H1 (cell line): ENCODE measurements at regions not wholly inside any gene's neighbourhood (a gene's known extent, or its start where the extent isn't known, plus 50 kb on each side); places are given as distances from the start of the nearest gene placed in this dataset.

Source experiments
- CTCF ChIA-PET: fragments of 300-600 bp; sonication (Branson Sonifier 250); formaldehyde crosslinking; loops from one replicate; lab custom pipeline; 2021; ENCODE audit not compliant: partially characterized antibody; lab: Charles Lee
- POLR2A ChIA-PET: fragments of 300-600 bp; sonication (Branson Sonifier 250); formaldehyde crosslinking; loops from one replicate; lab custom pipeline; 2021; ENCODE audit warnings: inconsistent platforms; ENCODE audit not compliant: partially characterized antibody; lab: Charles Lee
- DNase-seq, 2 experiments: peaks; one replicate each; pipeline versions ENCODE4 v3.0.0 to v3.0.0-alpha.2; 2010 to 2022; ENCODE audit warnings: low spot score in 2 of 2, low read depth in 1 of 2, mixed read lengths in 1 of 2
- FAIRE-seq: peaks from 2 replicates; lab custom pipeline; 2011; peaks lifted over from hg19 to GRCh38; lab: Jason Lieb, UNC
- H2AFZ ChIP-seq: 2 replicates; pipeline ENCODE4 v1.8.1; 2012; ENCODE audit warnings: low read length, inconsistent platforms
- H2AK5ac ChIP-seq: 2 replicates; pipeline ENCODE4 v1.6.1; 2013; ENCODE audit warnings: low read depth, low read length
- H2BK120ac ChIP-seq: replicated peaks from 2 replicates; pipeline ENCODE3; 2013; ENCODE audit warnings: low read depth, low read length, inconsistent platforms
- H2BK12ac ChIP-seq: 2 replicates; pipeline ENCODE4 v1.6.1; 2013; ENCODE audit warnings: low read depth, low read length
- H2BK15ac ChIP-seq: 2 replicates; pipeline ENCODE4 v1.6.1; 2013; ENCODE audit warnings: low read length
- H2BK20ac ChIP-seq: 2 replicates; pipeline ENCODE4 v1.6.1; 2013; ENCODE audit warnings: low read length
- H2BK5ac ChIP-seq: 2 replicates; pipeline ENCODE4 v1.6.1; 2013; ENCODE audit warnings: low read depth, low read length
- H3K14ac ChIP-seq: 2 replicates; pipeline ENCODE4 v1.6.1; 2013; ENCODE audit warnings: inconsistent platforms; ENCODE audit not compliant: insufficient read length
- H3K18ac ChIP-seq: 2 replicates; pipeline ENCODE4 v1.6.1; 2013; ENCODE audit warnings: low read length; ENCODE audit errors: extremely low read depth
- H3K23ac ChIP-seq: 2 replicates; pipeline ENCODE4 v1.6.1; 2013; ENCODE audit warnings: inconsistent platforms; ENCODE audit not compliant: insufficient read length
- H3K23me2 ChIP-seq: 2 replicates; pipeline ENCODE4 v1.6.1; 2013; ENCODE audit warnings: low read depth, low read length
- H3K27ac ChIP-seq: 2 replicates; pipeline ENCODE4 v1.6.1; 2011; ENCODE audit warnings: low read depth, low read length, inconsistent platforms
- H3K27me3 ChIP-seq, 4 experiments: replicated peaks in 1 of 4; 1 replicate in 1 of 4; 2 replicates in 3 of 4; pipeline versions ENCODE4 v1.6.1 to v1.8.1; 2011 to 2013; ENCODE audit warnings: low read length in 3 of 4, mild to moderate bottlenecking in 3 of 4, inconsistent platforms in 2 of 4, mixed read lengths in 2 of 4, moderate library complexity in 1 of 4; ENCODE audit not compliant: control insufficient read depth in 3 of 4, insufficient read depth in 3 of 4; ENCODE audit errors: extremely low read depth in 1 of 4
- H3K36me3 ChIP-seq, 4 experiments: 2 replicates each; pipeline versions ENCODE4 v1.6.1 to v1.8.1; 2011 to 2013; ENCODE audit warnings: mild to moderate bottlenecking in 4 of 4, low read length in 3 of 4, moderate library complexity in 2 of 4, control low read depth in 1 of 4, inconsistent platforms in 1 of 4; ENCODE audit not compliant: insufficient read depth in 4 of 4, control insufficient read depth in 2 of 4
- H3K4ac ChIP-seq: replicated peaks from 2 replicates; pipeline ENCODE3; 2013; ENCODE audit warnings: low read length, low read depth, mixed read lengths, inconsistent platforms; ENCODE audit not compliant: insufficient read length
- H3K4me1 ChIP-seq, 4 experiments: replicated peaks in 1 of 4; 1 replicate in 1 of 4; 2 replicates in 3 of 4; pipeline versions ENCODE4 v1.6.1 to v1.8.1; 2011 to 2013; ENCODE audit warnings: low read length in 3 of 4, inconsistent platforms in 2 of 4, mixed read lengths in 1 of 4; ENCODE audit not compliant: insufficient read depth in 4 of 4, control insufficient read depth in 3 of 4
- H3K4me2 ChIP-seq, 2 experiments: 2 replicates each; pipeline versions ENCODE4 v1.6.1 to v1.8.1; 2011 to 2013; ENCODE audit warnings: low read depth in 2 of 2, low read length in 2 of 2, control low read depth in 1 of 2, inconsistent platforms in 1 of 2, mild to moderate bottlenecking in 1 of 2; ENCODE audit not compliant: insufficient read depth in 1 of 2
- H3K4me3 ChIP-seq, 4 experiments: fragments of 200-600, 300-600 bp in 1 of 4; sonication (generic), shearing (Covaris generic), sonication (Bioruptor Twin) in 1 of 4; 2 replicates each; pipeline versions ENCODE4 v1.5.1 to v1.8.1; 2011 to 2016; ENCODE audit warnings: low read length in 4 of 4, low read depth in 3 of 4, control low read depth in 2 of 4, inconsistent platforms in 2 of 4, mild to moderate bottlenecking in 2 of 4, mixed read lengths in 1 of 4, moderate library complexity in 1 of 4; ENCODE audit not compliant: insufficient read depth in 2 of 4; ENCODE audit errors: extremely low read depth in 1 of 4
- H3K56ac ChIP-seq: replicated peaks from 2 replicates; pipeline ENCODE3; 2013; ENCODE audit warnings: low read depth, mild to moderate bottlenecking, mixed read lengths, low read length, inconsistent platforms; ENCODE audit not compliant: insufficient read length
- H3K79me1 ChIP-seq: 2 replicates; pipeline ENCODE4 v1.6.1; 2013; ENCODE audit warnings: low read depth, low read length, control low read depth
- H3K79me2 ChIP-seq, 2 experiments: 2 replicates each; pipeline versions ENCODE4 v1.6.1 to v1.8.1; 2012 to 2013; ENCODE audit warnings: low read length in 2 of 2, mild to moderate bottlenecking in 2 of 2, inconsistent platforms in 1 of 2; ENCODE audit not compliant: insufficient read depth in 2 of 2, control insufficient read depth in 1 of 2
- H3K9ac ChIP-seq, 4 experiments: replicated peaks in 1 of 4; 1 replicate in 1 of 4; 2 replicates in 3 of 4; pipeline versions ENCODE4 v1.6.1 to v1.8.1; 2011 to 2013; ENCODE audit warnings: low read depth in 3 of 4, low read length in 3 of 4, control low read depth in 2 of 4, mild to moderate bottlenecking in 2 of 4, moderate library complexity in 2 of 4, inconsistent platforms in 1 of 4; ENCODE audit errors: extremely low read depth in 1 of 4
- H3K9me3 ChIP-seq, 2 experiments: 2 replicates each; pipeline versions ENCODE4 v1.6.1 to v1.8.1; 2012 to 2013; ENCODE audit warnings: mild to moderate bottlenecking in 2 of 2, moderate library complexity in 2 of 2, control low read depth in 1 of 2, inconsistent platforms in 1 of 2, low read depth in 1 of 2, low read length in 1 of 2, mixed read lengths in 1 of 2; ENCODE audit not compliant: insufficient read depth in 2 of 2
- H4K20me1 ChIP-seq, 2 experiments: replicated peaks in 1 of 2; 2 replicates each; pipeline versions ENCODE3 to v1.8.1; 2011 to 2013; ENCODE audit warnings: inconsistent platforms in 2 of 2, low read length in 2 of 2, mild to moderate bottlenecking in 1 of 2; ENCODE audit not compliant: insufficient read depth in 2 of 2, control insufficient read depth in 1 of 2
- H4K5ac ChIP-seq: 2 replicates; pipeline ENCODE4 v1.6.1; 2013; ENCODE audit warnings: low read length, low read depth, mixed read lengths, inconsistent platforms; ENCODE audit not compliant: insufficient read length
- H4K8ac ChIP-seq: 2 replicates; pipeline ENCODE4 v1.8.0; 2013; ENCODE audit warnings: mild to moderate bottlenecking, moderate library complexity, low read length, inconsistent platforms; ENCODE audit not compliant: insufficient read depth; ENCODE audit errors: extremely low read depth
- H4K91ac ChIP-seq: replicated peaks from 2 replicates; pipeline ENCODE3; 2013; ENCODE audit warnings: low read length, mixed read lengths, inconsistent platforms; ENCODE audit not compliant: insufficient read length
- BACH1 ChIP-seq: IDR thresholded peaks from 2 replicates; pipeline ENCODE4 v1.6.1; 2012; ENCODE audit warnings: low read length, improper control_type of control experiment
- BCL11A ChIP-seq, 2 experiments: IDR thresholded peaks; one replicate each; pipeline ENCODE4 v1.6.1; 2011; ENCODE audit warnings: low read depth in 2 of 2, low read length in 2 of 2, mild to moderate bottlenecking in 2 of 2
- CTBP2 ChIP-seq: IDR thresholded peaks from 2 replicates; pipeline ENCODE4 v1.7.0; 2011; ENCODE audit warnings: borderline replicate concordance, mild to moderate bottlenecking, moderate library complexity, mixed read lengths, low read length; ENCODE audit not compliant: insufficient read depth, insufficient read length
- HDAC2 ChIP-seq, 2 experiments: fragments of 300-600 bp in 1 of 2; sonication (generic) in 1 of 2; IDR thresholded peaks; 2 replicates each; pipeline ENCODE4 v1.6.1; 2011 to 2012; ENCODE audit warnings: low read depth in 2 of 2, low read length in 2 of 2, mild to moderate bottlenecking in 2 of 2, moderate library complexity in 2 of 2, borderline replicate concordance in 1 of 2, inconsistent platforms in 1 of 2
- PHF8 ChIP-seq: fragments of 200-600 bp; sonication (generic); conservative IDR thresholded peaks from 2 replicates; pipeline ENCODE4 v1.7.1; 2012; ENCODE audit warnings: low read depth, mild to moderate bottlenecking, inconsistent platforms, low read length, moderate library complexity
- POLR2A ChIP-seq, 2 experiments: IDR thresholded peaks; 1 replicate in 1 of 2; 2 replicates in 1 of 2; pipeline ENCODE4 v1.6.1; 2011; ENCODE audit warnings: low read depth in 2 of 2, low read length in 2 of 2, mild to moderate bottlenecking in 2 of 2; ENCODE audit errors: control extremely low read depth in 1 of 2
- POU5F1 ChIP-seq: IDR thresholded peaks from 2 replicates; pipeline ENCODE4 v1.6.1; 2011; ENCODE audit warnings: low read depth, mild to moderate bottlenecking, low read length, moderate library complexity
- RNF2 ChIP-seq: fragments of 200-900, 300-1000 bp; sonication (generic); IDR thresholded peaks from 2 replicates; pipeline ENCODE4 v1.7.1; 2016; ENCODE audit warnings: borderline replicate concordance, low read depth, mild to moderate bottlenecking, antibody characterized with exemption, low read length; ENCODE audit not compliant: poor library complexity, severe bottlenecking; ENCODE audit errors: missing control alignments
- SAP30 ChIP-seq: fragments of 300-600 bp; sonication (generic); IDR thresholded peaks from 2 replicates; pipeline ENCODE4 v1.7.1; 2012; ENCODE audit warnings: low read length, moderate library complexity, mild to moderate bottlenecking, inconsistent platforms; ENCODE audit not compliant: insufficient read depth, insufficient replicate concordance
- SIRT6 ChIP-seq: IDR thresholded peaks from one replicate; pipeline ENCODE4 v1.7.1; 2012; ENCODE audit warnings: low read length, inconsistent platforms
- SRF ChIP-seq: IDR thresholded peaks from 2 replicates; pipeline ENCODE4 v1.6.1; 2011; ENCODE audit warnings: mild to moderate bottlenecking, low read depth, low read length, moderate library complexity
- TAF7 ChIP-seq: optimal IDR thresholded peaks from 2 replicates; pipeline ENCODE3; 2011; ENCODE audit warnings: low read depth, mild to moderate bottlenecking, inconsistent platforms, low read length, moderate library complexity, borderline replicate concordance
- TF ChIP-seq, protein P1 (sequence below): IDR thresholded peaks from 2 replicates; pipeline ENCODE4 v1.6.1; 2012; ENCODE audit warnings: inconsistent platforms
- TF ChIP-seq, protein P2 (sequence below): IDR thresholded peaks from 2 replicates; pipeline ENCODE4 v1.6.1; 2012; ENCODE audit warnings: inconsistent platforms

- H3K36me3 ChIP-seq: no peaks in the 10 kb centered on the region
- H3K4me3 ChIP-seq: no peak overlapping the region
- H2BK15ac ChIP-seq: no peak overlapping the region
- H2AK5ac ChIP-seq: no peak overlapping the region
- no peak overlapping the region for H3K9ac ChIP-seq
- H2BK12ac ChIP-seq: no peak overlapping the region
- no peak overlapping the region for H4K8ac ChIP-seq
- TF ChIP-seq PHF8: no peak
- TF ChIP-seq RNF2: no peak
- TF ChIP-seq TAF7: no peak
- TF ChIP-seq, protein P1, sequence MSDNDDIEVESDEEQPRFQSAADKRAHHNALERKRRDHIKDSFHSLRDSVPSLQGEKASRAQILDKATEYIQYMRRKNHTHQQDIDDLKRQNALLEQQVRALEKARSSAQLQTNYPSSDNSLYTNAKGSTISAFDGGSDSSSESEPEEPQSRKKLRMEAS: no peak
- TF ChIP-seq POLR2A (IDR thresholded peaks at IDR 0.05; ENCODE audit: control extremely low read depth in 1 of 2, low read depth in 2 of 2, low read length in 2 of 2): no peak
- TF ChIP-seq SRF: no peak
- no peak for TF ChIP-seq HDAC2 (IDR thresholded peaks at IDR 0.05; ENCODE audit: borderline replicate concordance in 1 of 2, low read depth in 2 of 2, low read length in 2 of 2)
- TF ChIP-seq, protein P2, sequence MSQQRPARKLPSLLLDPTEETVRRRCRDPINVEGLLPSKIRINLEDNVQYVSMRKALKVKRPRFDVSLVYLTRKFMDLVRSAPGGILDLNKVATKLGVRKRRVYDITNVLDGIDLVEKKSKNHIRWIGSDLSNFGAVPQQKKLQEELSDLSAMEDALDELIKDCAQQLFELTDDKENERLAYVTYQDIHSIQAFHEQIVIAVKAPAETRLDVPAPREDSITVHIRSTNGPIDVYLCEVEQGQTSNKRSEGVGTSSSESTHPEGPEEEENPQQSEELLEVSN: no peak
- no peak for TF ChIP-seq CTBP2
- TF ChIP-seq SAP30: no peak
- no peak for TF ChIP-seq SIRT6
- TF ChIP-seq BACH1: no peak
- no peak for TF ChIP-seq BCL11A (IDR thresholded peaks at IDR 0.05; ENCODE audit: low read depth in 2 of 2, low read length in 2 of 2)
- no peak for TF ChIP-seq POU5F1
- TF ChIP-seq, all 59 proteins: peak for 0
- no peak for FAIRE-seq
- Histone ChIP-seq H2BK5ac (no peak overlapping the region), H3K23me2 (no peaks in the 10 kb centered on the region), H4K5ac (no peak overlapping the region), H3K4ac (no peak overlapping the region), H3K79me1 (no peaks in the 10 kb centered on the region), H3K27ac (no peak overlapping the region), H3K27me3 (no peaks in the 10 kb centered on the region), H3K9me3 (peaks cover 17 to 50% of the 10 kb centered on the region in 2 experiments; a peak in 1 of 4 replicates), H4K20me1 (no peaks in the 10 kb centered on the region), H3K4me2 (no peak overlapping the region), H2BK120ac (no peak overlapping the region), H3K18ac (no peak overlapping the region), H2AFZ (no peak overlapping the region), H2BK20ac (no peak overlapping the region), H3K56ac (no peak overlapping the region), H3K14ac (no peak overlapping the region), H3K79me2 (no peaks in the 10 kb centered on the region), H3K4me1 (no peaks in the 10 kb centered on the region), H4K91ac (no peak overlapping the region), H3K23ac (no peak overlapping the region)
- CTCF ChIA-PET: no interaction called here
- POLR2A ChIA-PET: no interaction called here
- DNase-seq: no peak
Measured at GRCh38 chrY:8494396-8494795, 842.9 kb upstream of the TSPY4 start.
